ENCODE measurements at regions not wholly inside any gene's neighbourhood (a gene's known extent, or its start where the extent isn't known, plus 50 kb on each side); places are given as distances from the start of the nearest gene placed in this dataset.

GRCh38 chr1:234760303-234760723 lies 150.3 kb upstream of the IRF2BP2 start:
- no peak for DNase-seq (ENCODE audit: low read depth in 2 of 2)

DNA sequence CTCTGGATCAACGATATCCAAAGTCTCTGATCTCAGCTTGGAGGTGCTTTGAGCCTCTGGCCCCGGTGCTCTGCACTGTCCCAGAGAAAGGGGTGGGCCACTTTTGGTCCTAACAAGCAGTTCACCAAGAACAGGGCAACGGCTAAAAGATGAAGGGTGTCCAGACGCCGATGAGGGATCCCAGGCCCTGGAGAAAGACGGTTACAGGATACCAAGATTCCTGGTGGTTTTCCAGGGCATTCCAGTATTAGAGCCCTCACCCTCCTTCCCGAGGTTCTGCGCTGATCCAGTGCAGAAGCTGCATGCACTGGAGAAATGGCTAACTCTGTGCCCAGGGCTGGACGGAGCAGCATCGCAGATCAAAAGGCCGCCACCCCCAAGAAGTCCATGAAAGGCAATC lies 149.9 kb upstream of the IRF2BP2 start:
- DNase-seq (ENCODE audit: low read depth in 2 of 2), result no peak

DNA sequence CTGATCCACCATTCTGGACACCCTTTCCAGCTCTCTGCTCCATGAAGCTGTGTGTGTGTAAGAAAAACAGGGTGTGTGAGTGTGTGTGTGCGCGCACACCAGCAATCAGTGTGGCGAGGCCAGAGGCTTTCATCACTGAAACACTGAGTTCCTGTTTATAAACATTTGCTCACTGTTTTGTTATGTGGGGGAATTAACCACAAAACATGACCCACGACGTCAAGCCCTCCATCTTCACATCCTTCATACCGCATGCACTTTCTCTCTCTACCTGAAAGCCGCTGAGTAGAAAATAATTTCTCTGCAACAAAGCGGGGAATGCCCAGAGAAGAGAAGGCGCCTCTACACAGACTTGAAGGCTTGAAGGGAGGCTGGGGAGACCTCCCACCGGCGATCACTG lies 148.9 kb upstream of the IRF2BP2 start:
- DNase-seq (ENCODE audit: low read depth in 2 of 2), result no peak

GRCh38 chr1:234756857-234757256 lies 146.9 kb upstream of the IRF2BP2 start:
- no peak for DNase-seq (ENCODE audit: low read depth in 2 of 2)

- no peak for DNase-seq (ENCODE audit: low read depth in 2 of 2)
These were observed 146.2 kb upstream of the IRF2BP2 start for GRCh38 chr1:234756066-234756774.

GRCh38 chr1:234755449-234755863 lies 145.5 kb upstream of the IRF2BP2 start:
- DNase-seq (ENCODE audit: low read depth in 2 of 2), result no peak

DNA sequence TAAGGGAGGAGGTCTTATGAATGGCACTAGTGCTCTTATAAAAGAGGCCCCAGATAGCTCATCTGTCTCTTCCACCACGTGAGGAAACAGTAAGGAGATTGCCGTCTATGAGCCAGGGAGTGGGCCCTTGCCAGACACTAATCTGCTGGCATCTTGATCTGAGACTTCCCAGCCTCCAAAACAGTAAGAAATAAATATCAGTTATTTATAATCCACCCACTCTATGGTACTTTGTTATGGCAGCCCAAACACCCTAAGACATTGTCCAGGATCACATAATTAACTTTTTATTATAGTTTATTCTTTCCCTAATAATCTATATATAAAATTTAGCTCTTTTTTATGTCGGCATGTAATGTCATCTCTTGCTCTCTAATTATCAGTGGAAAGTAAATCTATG lies 144.0 kb upstream of the IRF2BP2 start:
- no peak for DNase-seq (ENCODE audit: low read depth in 2 of 2)

DNA sequence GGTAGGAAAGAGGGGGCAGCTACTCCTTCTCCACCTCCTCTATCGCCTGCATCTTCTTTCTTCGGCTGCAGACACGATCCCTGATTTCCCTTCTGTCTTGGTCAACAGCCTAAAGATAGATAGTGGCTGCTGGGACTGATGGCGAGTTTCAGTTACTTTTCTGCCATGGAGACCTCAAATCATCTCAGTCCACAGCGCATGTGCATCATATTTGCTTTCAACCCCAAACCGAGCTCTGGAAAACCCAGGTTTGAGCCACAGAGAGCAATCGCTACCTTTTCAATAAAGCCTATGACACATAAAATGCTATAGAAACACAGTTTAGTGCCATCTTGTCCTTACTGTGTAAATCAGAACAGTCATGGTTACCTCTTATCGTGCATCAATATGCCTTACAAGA lies 142.9 kb upstream of the IRF2BP2 start:
- DNase-seq (ENCODE audit: low read depth in 2 of 2), result no peak

GRCh38 chr1:234751678-234752077 lies 141.7 kb upstream of the IRF2BP2 start:
- DNase-seq (ENCODE audit: low read depth in 2 of 2), result no peak

DNA sequence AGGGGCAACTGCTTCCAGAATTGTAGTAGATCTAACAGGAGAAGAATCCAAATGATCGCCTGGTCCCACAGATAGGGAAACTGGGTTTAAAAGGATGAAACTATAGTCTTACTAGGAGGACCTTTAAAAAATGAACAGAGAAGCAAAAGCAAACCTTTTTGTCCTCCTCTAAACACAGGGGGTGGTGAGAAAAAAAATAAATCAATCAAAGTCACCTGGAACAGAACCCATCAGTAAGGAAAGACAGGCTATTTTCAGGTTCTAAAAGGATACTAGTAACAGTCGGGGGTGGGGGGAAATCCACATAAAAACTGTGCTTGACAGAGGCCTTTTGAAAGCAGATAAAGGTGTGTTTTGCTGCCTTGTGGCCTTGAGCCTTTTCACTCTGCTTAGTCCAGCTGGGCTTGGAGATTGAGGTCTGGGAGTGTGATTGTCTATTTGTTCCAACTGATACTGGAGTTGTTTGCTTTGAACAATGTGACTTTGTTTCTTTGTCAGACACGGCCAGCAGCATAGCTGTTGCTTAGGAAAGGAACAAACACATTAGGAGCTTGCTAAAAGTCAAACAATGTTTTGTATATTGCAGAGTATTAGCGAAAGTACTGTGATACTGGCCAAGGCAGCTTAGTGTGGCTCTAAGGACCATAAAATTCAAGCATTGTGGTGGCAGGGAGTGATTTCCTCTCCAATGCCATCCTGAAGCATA lies 141.1 kb upstream of the IRF2BP2 start:
- no peak for DNase-seq (ENCODE audit: low read depth in 2 of 2)

GRCh38 chr1:234748713-234749112 lies 138.7 kb upstream of the IRF2BP2 start:
- no peak for DNase-seq (ENCODE audit: low read depth in 2 of 2)

DNA sequence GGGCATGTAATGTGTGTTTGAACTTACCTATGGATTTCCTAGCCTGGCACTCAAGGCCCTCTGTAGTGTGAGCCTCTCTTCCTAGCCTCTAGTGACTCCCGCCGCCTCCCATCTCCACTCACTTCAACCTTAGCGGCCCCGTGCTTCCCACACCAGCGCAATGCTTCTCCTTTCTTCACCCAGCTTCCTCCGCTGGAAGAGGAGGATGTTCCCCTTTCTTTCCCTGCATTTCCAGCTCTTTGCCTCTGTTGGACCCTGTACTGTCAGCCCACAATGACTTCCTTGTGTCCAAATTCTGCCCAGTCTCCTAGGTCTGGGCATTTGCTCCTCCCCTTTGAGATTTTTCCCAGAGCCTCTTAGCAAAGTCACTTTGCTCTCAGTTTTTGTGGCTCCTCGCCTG lies 138.1 kb upstream of the IRF2BP2 start:
- DNase-seq (ENCODE audit: low read depth in 2 of 2), result no peak

- DNase-seq (ENCODE audit: low read depth in 2 of 2), result no peak
These were observed 136.8 kb upstream of the IRF2BP2 start for GRCh38 chr1:234746798-234747196.

GRCh38 chr1:234745844-234746797 lies 136.1 kb upstream of the IRF2BP2 start:
- no peak for DNase-seq (ENCODE audit: low read depth in 2 of 2)

GRCh38 chr1:234745276-234745675 lies 135.3 kb upstream of the IRF2BP2 start:
- DNase-seq (ENCODE audit: low read depth in 2 of 2), result no peak

- no peak for DNase-seq (ENCODE audit: low read depth in 2 of 2)
These were observed 134.0 kb upstream of the IRF2BP2 start for GRCh38 chr1:234743791-234744611.

DNA sequence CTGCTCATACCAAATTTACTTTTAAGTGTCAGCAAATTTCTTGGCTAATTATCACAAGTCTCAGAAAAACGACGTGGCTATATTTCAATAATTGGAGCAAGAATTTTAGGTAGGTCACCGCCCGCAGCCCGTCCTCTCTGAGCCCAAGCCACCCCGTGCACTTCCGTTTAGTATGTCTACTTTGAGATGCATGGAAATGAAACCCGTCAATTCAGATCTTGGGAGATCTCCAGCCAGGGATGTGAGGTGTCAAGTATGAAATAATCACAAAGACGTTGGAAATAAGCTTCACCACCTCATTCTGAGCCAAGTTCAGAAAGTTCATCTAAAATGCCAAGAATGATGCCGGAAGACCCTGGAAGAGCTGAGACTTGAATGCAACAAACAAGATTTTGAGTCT lies 132.6 kb upstream of the IRF2BP2 start:
- DNase-seq (ENCODE audit: low read depth in 2 of 2), result no peak

- no peak for DNase-seq (ENCODE audit: low read depth in 2 of 2)
These were observed 128.0 kb upstream of the IRF2BP2 start for GRCh38 chr1:234737967-234738314.

DNA sequence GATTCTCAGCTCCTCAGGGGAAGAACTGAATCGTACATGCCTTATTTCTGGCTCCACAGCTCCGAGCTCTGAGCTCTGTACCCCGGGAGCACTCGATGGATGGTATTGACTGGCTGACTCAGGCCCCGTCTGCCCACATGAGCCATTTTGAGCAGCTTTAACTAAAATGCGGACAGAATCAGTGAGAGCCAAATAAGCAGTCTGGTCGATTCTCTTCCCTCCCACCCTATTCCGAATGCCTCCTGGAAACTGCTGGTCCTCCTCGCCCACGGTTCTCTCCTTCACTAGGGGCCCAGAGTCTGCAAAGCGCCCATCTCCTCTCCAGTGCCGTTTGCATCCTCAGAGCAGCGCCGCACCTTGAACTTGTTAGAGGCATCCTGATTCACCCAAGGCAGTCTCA lies 125.9 kb upstream of the IRF2BP2 start:
- no peak for DNase-seq (ENCODE audit: low read depth in 2 of 2)

GRCh38 chr1:234735476-234735875 lies 125.5 kb upstream of the IRF2BP2 start:
- no peak for DNase-seq (ENCODE audit: low read depth in 2 of 2)

DNA sequence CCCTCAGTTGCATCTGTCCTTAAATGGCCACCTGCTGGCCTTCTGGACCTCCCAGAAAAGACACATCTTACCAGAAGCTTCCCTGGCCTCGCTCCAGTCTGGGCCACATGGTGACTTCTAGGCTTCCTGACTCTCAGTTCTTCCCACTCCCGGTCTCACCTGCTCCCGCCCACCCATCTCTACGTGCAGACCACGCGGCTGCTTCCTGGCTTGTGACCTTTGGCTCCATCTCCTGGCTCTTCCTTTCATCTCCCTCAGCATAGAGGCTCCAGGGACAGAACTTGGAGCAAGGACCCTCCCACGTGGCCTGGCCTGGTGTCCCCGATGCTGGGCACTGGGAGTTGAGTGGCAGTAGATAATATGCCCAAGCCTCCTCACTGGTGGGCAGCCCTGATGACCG lies 124.9 kb upstream of the IRF2BP2 start:
- DNase-seq (ENCODE audit: low read depth in 2 of 2), result no peak

GRCh38 chr1:234734412-234734835 lies 124.4 kb upstream of the IRF2BP2 start:
- DNase-seq (ENCODE audit: low read depth in 2 of 2), result no peak

Data from activated CD8-positive, alpha-beta memory T cell treated with anti-CD3 and anti-CD28 coated beads for 4 hours (primary cell).